DMS153 (cell line): ENCODE measurements at regions not wholly inside any gene's neighbourhood (a gene's known extent, or its start where the extent isn't known, plus 50 kb on each side); places are given as distances from the start of the nearest gene placed in this dataset.
"Not testable (repeated sequence)": the region's sequence is repeated elsewhere in the genome, so short reads cannot be mapped to it uniquely, and the experiment has no call there.

Experiments
- DNase-seq: peaks from one replicate; lab custom pipeline; 2025; lab: John Stamatoyannopoulos, UW

DNA sequence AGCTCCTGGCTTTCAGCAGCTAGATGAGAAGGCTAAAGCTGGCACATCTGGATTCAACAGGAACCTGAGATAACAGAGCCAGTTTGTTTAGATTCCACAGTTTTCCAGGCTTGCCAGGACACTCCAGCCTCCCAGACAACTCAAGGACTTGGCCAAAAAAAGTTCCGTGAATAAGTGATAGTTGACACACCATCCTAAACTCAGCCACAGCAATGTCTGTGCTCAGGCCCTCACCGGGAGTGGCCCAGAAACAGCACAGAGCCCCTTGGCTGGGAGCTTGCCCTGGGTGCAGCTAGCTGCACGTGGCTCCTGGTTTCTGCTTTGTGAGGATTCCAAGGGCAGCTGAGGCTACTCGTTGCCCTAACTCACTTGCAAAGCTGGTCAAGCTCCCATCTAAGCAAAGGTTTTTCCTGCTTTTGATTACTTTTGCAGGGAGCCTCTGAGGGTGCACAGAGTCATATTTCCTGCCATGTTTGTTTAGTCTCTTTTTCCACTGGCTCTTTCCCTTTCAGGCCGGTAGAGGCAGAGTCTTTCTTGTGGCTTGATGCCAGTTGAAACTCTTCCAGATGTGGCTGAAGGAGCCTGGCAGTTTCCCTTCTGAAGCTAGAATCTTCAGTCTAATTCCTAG, 118.3 kb upstream of the ECI2 start:
- DNase-seq, result peak; percentile 2

DNA sequence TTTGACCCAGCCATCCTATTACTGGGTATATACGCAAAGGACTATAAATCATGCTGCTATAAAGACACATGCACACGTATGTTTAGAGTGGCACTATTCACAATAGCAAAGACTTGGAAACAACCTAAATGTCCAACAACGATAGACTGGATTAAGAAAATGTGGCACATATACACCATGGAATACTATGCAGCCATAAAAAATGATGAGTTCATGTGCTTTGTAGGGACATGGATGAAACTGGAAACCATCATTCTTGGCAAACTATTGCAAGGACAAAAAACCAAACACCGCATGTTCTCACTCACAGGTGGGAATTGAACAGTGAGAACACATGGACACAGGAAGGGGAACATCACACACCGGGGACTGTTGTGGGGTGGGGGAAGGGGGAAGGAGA, 117.1 kb upstream of the ECI2 start:
- not testable (repeated sequence) for DNase-seq

DNA sequence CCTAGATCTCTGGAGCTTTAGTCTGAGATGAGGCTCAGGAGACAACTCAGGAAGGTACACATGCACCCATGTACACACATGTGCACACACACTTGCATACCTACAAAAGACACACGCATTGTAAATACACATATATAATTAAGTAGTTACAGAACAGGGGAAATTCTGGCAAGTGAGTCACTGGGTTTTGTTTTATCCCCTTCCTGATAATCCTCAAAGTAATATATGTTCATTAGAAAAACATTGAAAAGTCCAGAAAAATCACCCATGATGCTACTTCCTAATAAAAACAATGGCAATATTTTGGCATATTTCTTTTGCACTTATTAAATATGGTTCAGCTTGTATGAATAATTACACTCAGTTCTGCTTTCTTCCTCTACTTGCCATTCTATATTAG, 115.3 kb upstream of the ECI2 start:
- DNase-seq, result no peak

DNA sequence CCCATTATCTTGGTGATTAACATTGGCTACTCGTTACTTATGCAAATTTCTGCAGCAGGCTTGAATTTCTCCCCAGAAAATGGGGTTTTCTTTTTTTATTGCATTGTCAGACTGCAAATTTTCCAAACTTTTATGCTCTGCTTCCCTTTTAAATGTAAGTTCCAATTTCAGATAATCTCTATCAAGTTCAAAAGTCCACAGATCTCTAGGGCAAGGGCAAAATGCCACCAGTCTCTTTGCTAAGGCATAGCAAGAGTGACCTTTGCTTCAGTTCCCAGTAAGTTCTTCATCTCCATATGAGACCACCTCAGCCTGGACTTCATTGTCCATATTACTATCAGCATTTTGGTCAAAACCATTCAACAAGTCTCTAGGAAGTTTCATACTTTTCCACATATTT, 108.5 kb upstream of the ECI2 start:
- DNase-seq, result not testable (repeated sequence)

DNA sequence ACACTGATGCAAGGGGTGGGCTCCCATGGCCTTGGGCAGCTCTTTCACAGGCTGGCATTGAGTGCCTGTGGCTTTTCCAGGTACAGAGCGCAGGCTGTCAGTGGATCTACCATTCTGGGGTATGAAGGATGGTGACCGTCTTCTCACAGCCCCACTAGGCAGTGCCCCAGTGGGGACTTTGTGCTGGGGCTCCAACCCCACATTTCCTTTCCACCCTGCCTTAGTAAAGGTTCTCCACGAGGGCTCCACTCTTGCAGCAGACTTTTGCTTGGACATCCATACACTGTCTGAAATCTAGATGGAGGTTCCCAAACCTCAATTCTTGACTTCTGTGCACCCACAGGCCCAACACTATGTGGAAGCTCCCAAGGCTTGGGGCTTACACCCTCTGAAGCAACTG, 107.9 kb upstream of the ECI2 start:
- DNase-seq, result no peak

DNA sequence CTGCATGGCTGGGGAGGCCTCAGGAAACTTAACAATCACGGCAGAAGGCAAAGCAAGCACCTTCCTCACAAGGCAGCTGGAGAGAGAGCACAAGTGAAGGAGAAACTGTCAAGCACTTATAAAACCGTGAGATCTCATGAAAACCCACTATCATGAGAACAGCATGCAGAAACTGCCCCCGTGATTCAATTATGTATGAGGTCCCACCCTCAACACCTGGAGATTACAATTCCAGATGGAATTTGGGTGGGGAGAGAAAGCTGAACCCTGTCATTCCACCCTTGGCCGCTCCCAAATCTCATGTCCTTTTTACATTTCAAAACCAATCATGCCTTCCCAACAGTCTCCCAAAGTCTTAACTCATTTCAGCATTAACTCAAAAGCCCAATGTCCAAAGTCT, 107.2 kb upstream of the ECI2 start:
- DNase-seq, result no peak

DNA sequence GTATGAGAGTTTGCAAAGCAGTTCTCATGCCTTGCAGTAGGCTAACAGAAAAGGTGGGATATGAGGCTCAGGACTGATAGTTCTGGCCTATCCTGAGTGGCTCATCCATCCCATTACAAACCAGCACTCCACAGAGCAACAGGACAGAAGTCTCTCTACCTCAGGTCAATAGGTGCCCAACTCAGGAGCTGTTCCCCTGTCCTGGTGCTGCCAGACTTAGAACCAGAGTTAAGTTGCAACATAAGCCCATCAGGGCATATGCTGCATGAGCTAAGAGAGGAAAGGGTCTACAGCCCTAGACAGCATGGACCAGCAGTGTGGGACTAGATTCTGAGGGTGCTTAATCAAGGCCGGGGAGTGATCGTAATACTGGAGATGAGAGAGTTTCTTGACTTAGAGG, 104.8 kb upstream of the ECI2 start:
- no peak for DNase-seq

DNA sequence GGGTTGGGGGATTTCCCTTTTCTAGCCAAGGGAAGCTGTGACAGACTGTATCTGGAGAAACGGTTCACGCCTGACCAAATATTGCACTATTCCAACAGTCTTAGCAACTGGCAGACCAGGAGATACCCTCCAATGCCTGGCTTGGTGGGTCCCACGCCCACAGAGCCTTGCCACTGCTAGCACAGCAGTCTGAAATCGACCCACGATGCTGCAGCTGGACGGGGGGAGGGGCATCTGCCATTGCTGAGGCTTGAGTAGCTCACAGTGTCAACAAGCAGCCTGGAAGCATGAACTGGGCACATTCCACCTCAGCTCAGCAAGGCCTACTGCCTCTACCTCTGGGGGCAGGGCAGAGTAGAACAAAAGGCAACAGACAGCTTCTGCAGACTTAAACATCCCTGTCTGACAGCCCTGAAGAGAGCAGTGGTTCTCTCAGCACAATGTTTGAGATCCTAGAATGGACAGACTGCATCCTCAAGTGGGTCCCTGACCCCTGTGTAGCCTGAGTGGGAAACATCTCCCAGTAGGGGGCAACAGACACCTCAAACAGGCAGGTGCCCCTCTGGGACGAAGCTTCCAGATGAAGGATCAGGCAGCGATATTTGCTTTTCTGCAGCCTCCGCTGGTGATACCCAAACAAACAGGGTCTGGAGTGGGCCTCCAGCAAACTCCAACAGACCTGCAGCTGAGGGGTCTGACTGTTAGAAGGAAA, 89.9 kb upstream of the ECI2 start:
- DNase-seq, result peak; percentile 25

DNA sequence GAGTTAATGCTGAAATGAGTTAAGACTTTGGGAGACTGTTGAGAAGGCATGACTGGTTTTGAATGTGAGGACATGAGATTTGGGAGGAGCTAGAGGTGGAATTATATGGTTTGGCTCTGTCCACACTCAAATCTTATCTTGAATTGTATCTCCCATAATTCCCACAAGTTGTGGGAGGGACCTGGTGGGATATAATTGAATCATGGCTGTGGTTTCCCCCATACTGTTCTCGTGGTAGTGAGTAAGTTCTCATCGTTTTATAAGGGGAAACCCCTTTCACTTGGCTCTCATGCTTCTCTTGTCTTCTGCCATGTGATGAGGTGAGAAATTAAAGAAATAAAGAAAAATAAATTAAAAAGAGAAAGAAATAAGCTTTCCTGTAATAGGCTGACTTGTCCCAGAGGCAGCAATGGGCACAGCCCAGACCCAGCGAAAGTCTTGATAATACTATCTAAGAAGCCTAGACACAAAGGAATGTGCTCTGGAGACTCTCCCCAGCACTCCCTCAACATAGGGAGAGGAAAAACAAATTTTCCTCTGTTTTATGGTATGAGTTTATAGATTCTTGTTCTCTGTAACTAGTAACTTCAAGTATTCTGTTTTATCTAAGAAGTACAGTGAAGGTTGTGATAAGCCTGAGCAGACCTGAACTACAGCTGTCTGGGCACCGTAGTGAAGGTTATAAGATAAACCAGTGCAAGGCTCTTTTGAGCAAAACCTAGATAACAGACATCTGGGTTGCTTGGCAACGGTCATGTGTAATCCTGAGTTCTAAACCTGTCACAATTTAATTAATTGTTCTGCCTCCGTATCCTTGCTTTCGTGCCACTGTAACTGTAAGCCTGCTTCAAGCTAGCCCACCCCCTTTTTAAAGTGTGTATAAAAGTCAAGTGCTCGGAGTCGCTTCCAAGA, 88.9 kb upstream of the ECI2 start:
- no peak for DNase-seq

DNA sequence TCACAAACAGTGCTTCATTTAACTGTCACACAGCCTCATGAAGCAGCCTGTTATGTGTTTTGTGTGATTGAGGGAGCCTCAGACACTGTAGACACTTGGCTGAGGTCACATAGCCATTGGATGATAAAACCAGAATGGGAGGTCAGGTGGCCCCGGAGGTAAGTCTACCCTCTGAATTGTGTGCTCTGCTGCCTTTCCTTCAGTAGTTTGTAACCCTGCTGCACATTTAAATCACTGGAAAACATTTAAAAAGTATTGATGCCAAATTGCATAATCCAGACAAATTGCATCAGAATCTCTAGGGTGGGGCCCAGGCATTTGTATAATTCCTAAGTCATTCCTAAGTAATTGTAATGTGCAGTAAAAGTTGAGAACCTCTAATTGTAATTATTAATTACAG, 85.2 kb upstream of the ECI2 start:
- no peak for DNase-seq

DNA sequence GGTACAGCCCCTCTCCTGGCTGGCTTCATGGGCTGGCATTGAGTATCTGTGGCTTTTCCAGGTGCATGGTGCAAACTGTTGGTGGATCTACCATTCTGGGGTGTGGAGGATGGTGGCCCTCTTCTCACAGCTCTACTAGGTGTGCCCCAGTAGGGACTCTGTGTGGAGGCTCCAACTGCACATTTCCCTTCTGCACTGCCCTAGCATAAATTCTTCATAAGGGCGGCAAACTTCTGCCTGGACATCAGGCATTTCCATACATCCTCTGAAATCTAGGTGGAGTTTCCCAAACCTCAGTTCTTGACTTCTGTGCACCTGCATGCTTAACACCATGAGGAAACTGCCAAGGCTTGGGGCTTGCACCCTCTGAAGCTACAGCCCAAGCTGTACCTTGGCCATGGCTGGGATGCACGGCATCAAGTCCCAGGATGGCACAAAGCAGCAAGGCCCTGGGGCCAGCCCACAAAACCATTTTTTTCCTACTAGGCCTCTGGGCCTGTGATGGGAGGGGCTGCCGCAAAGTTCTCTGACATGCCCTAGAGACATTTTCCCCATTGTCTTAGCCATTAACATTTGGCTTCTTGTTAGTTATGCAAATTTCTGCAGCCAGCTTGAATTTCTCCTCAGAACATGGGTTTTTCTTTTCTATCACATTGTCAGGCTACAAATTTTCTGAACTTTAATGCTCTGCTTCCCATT, 83.4 kb upstream of the ECI2 start:
- not testable (repeated sequence) for DNase-seq

DNA sequence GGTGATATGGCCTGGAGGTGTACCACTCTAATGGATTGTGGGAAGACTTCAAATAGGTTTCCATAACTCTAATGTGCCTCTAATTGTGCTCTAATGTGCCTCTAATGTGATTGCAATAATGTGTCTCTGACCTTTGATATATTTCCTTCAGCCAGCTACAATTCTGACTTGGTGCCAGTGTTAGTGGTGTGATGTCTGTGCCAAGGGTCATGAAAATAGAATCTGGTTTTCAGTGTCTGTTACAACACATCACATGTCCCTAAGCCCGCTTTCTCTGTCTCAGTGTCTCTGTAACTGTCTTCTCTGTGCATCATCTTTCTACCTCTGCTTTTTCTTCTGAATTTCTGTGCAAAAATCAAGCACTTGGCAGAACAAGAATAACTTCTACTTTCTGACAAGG, 77.2 kb upstream of the ECI2 start:
- no peak for DNase-seq

DNA sequence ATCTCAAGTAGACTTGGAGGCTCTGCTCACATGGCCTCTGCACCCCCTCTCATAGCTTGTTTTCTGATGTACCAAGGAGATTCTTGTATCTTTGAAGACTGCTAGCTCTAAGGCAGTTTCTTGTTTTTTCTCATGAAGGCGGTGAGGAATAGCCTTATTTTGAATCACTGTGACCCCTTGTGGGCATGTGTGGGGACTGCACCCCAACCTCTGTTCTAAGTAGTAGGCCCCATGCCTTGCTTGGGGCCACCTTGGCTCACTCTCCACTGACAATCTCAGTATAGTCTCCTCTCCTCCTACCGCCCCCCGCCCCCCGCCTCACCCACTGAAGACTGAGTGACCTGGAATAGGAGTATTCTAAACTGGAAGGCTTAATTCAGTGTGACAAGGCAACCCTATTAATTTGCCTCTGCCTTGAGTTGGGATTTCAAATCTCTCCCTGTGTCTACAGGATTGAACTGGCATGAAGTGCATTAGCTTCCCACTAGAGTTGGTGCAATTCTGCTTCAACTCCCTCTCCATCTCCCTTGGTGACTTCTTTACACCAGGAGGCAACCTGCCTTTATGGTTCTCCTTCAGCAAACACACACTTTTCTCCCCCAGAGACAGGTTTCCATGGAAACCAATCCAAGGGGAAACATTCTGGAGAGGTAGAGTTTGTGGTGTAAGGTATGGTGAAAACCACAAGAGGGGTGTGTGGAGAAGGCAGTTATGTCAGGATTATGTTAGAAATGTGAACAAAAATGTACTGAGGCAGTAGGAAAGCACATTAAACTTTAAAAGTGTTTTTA, 75.4 kb upstream of the ECI2 start:
- DNase-seq, result no peak

DNA sequence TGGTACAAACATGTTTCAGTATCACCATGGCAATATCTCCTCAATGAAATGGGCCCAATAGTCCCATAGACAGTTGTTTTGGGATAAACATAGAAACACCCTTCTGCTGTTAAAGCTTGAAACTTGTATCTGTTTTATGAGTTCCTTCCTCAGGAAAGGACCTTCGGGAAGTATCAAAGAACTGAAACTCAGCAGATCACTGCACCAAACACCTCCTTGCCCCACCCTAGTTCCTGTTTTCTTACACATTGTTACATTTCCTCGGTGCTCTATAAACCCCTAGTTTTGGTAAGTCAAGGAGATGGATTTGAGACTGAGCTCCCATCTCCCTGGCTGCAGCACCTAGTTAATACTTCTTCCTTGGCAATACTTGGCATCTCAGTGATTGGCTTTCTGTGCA, 73.8 kb upstream of the ECI2 start:
- no peak for DNase-seq

DNA sequence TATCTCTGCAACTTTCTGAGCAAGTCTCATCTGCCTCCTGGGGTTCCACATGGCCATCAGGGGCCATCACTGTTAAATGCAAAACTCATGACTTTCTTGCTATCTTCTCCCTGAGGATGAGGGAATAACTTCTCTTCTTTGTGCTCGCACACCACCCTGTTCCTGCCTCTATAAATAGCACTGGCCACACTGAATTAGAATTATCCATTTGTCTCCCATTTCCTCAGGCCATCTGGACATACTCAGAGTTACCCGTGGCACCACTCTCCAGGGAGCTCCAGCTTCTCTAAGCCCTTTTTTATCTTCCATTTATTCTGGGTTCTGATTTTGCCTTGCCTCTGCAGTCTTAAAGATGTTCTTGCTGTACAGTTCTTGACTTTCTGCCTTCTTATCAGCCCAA, 72.8 kb upstream of the ECI2 start:
- no peak for DNase-seq

DNA sequence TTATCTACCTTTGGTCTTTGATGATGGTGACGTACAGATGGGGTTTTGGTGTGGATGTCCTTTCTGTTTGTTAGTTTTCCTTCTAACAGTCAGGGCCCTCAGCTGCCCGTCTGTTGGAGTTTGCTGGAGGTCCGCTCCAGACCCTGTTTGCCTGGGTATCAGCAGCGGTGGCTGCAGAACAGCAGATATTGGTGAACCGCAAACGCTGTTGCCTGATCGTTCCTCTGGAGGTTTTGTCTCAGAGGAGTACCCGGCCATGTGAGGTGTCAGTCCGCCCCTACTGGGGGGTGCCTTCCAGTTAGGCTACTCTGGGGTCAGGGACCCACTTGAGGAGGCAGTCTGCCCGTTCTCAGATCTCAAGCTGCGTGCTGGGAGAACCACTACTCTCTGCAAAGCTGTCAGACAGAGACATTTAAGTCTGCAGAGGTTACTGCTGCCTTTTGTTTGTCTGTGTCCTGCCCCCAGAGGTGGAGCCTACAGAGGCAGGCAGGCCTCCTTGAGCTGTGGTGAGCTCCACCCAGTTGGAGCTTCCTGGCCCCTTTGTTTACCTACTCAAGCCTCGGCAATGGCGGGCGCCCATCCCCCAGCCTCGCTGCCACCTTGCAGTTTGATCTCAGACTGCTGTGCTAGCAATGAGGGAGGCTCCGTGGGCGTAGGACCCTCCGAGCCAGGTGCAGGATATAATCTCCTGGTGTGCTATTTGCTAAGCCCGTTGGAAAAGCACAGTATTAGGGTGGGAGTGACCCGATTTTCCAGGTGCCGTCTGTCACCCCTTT, 68.5 kb upstream of the ECI2 start:
- DNase-seq, result not testable (repeated sequence)

DNA sequence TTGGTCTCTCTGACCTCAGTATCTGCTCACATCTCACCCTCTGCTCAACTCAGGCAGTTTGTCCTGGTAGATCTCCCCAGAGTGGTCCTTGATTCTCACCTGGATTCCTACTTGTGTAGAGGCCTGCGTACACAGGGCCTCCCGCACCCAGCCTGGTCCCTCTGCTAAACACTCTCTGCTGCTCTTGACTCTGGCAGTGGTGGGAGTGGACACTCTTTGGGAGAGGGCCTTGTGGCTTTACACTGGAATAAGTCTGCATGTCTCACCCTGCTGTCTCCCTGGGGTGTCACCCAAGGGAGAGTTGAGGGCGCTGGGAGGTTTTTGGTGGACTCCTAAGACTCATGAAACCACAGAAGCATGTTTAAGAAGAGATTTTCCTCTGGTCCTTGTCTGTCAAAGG, 57.3 kb upstream of the ECI2 start:
- no peak for DNase-seq

DNA sequence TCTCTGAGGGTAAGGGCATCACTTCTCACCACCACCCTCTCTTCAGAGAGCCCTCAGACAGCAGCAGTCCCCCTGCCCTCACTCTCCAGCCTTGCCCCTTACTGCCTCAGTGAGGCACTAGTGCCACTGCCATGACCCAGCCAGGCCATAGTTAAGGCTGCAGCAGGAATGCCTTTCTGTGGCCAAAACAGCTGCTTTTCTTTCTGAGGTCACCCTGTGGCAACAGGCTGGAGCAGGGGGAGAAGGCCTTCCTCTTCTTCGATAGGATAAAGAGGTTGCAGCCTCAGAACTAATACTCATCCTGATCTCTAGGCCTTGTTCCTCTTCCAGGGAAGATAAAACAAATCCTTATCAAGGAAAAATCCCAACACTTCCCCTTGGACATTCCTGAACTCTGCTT, 56.8 kb upstream of the ECI2 start:
- DNase-seq, result no peak

DNA sequence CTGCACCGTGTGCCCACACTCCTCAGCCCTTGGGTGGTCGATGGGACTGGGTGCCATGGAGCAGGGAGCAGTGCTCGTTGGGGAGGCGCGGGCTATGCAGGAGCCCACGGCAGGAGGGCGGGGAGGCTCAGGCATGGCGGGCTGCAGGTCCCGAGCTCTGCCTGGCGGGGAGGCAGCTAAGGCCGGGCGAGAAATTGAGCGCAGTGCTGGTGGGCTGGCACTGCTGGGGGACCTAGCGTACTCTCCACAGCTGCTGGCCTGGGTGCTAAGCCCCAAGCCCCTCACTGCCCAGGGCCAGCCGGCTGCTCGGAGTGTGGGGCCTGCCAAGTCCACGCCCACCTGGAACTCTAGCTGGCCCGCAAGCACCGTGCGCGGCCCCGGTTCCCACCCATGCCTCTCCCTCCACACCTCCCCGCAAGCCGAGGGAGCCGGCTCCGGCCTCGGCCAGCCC, 55.9 kb upstream of the ECI2 start:
- DNase-seq, result no peak

DNA sequence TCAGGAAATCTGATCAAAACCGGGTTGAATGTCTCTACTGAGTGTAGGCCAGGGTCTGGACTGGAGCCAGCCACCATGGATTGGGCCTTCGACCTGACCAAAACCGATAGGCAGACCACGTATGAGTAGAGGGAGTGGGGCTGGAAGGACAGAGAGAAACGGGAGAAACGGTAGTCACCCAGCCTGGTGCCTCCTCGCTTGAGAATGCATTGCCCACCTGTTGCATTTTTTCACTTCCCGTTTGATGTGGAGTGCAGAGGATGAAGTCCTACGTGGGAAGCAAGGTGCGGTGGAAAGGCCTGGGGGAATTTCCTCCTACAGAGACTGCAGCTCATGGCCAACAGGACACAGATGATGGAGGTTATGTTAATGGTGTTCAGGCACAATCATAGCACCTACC, 53.9 kb upstream of the ECI2 start:
- no peak for DNase-seq

DNA sequence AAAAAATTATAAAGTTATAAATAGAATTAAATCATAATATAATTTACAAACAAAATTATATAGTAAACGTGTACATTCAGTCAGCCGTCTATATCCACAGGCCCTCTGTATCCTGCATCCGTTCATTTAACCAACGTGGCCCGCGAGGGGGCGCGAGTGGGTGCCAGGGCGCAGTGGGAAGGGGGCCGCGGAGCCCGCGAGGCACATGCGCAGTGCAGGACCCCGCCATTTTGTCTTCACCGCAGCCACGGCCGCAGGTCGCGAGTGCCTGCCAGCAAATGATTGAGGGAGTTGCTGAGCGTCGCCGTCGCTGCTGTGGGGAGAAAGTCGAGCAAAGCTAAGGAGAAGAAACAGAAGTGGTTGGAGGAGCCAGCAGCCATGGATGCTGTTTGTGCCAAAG, 53.4 kb upstream of the ECI2 start:
- no peak for DNase-seq
